Activated CD4-positive, alpha-beta memory T cell treated with anti-CD3 and anti-CD28 coated beads for 36 hours (primary cell): ENCODE measurements at regions not wholly inside any gene's neighbourhood (a gene's known extent, or its start where the extent isn't known, plus 50 kb on each side); places are given as distances from the start of the nearest gene placed in this dataset.
"Not testable (repeated sequence)": the region's sequence is repeated elsewhere in the genome, so short reads cannot be mapped to it uniquely, and the experiment has no call there.

Experiments used
- CTCF ChIA-PET: fragments of 350-600 bp; sonication (Branson Sonifier 250); formaldehyde crosslinking; loops from one replicate; lab custom pipeline; 2021; ENCODE audit warnings: antibody characterized with exemption, inconsistent platforms; lab: Charles Lee
- POLR2A ChIA-PET: fragments of 350-600 bp; sonication (Branson Sonifier 250); formaldehyde crosslinking; loops from one replicate; lab custom pipeline; 2021; ENCODE audit warnings: antibody characterized with exemption; lab: Charles Lee
- DNase-seq: peaks from one replicate; pipeline ENCODE4 v3.0.0-alpha.2; 2020
- H3K27ac Mint-ChIP-seq: one replicate; pipeline ENCODE4 v1.8.0; 2021; ENCODE audit warnings: mixed read lengths
- H3K27me3 Mint-ChIP-seq: one replicate; pipeline ENCODE4 v1.8.0; 2021; ENCODE audit warnings: mixed read lengths
- H3K36me3 Mint-ChIP-seq: one replicate; pipeline ENCODE4 v1.8.0; 2021; ENCODE audit warnings: mixed read lengths
- H3K4me1 Mint-ChIP-seq: one replicate; pipeline ENCODE4 v1.8.0; 2021; ENCODE audit warnings: low read depth, mixed read lengths
- H3K4me3 Mint-ChIP-seq: one replicate; pipeline ENCODE4 v1.8.0; 2021; ENCODE audit warnings: mild to moderate bottlenecking, mixed read lengths
- H3K9me3 Mint-ChIP-seq: one replicate; pipeline ENCODE4 v1.8.0; 2021; ENCODE audit warnings: mixed read lengths
- intact Hi-C: fragments of 100-400 bp; cut with micrococcal nuclease; formaldehyde crosslinking; loops from one replicate; pipeline ENCODE4 v1.15.1; 2023

DNA sequence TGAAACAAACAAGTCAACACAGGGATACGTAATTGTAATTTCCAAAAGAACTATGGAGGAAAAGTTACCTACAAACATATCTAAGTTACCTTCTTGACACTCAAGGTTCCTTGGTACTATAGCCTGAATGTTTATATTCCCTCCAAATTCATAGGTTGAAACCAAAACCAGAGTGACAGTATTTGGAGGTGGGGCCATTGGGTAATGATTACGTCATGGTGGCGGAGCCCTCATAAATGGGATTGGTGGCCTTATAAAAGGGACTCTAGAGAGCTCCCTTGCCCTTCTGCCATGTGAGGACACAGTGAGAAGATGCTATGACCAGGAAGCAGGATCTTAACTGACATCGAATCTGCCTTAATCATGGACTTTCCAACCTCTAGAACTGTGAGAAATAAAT, 87.3 kb downstream of the PMAIP1 start:
- ChIA-PET CTCF (interaction anchor here (1.0 to 3.1 kb wide), 12 partner anchors 9 to 1565 kb away, joined by 3 to 28 read pairs (median 6); no protein-coding TSS in a partner anchor), POLR2A (no interaction called here)
- H3K36me3 Mint-ChIP-seq: no peaks in the 10 kb centered on the region
- H3K4me3 Mint-ChIP-seq: no peak overlapping the region
- no peaks in the 10 kb centered on the region for H3K9me3 Mint-ChIP-seq
- intact Hi-C loops: no loop called here
- H3K4me1 Mint-ChIP-seq: no peaks in the 10 kb centered on the region
- H3K27me3 Mint-ChIP-seq: peaks cover 8% of the 10 kb centered on the region
- H3K27ac Mint-ChIP-seq: no peak overlapping the region
- DNase-seq: no peak

GRCh38 chr18:59986139-59986538, 86.3 kb downstream of the PMAIP1 start:
- no peak for DNase-seq
- ChIA-PET POLR2A (no interaction called here), CTCF (interaction anchor here (0.9 to 3.1 kb wide), 2 partner anchors 9 to 1515 kb away, joined by 3 to 28 read pairs; no protein-coding TSS in a partner anchor)
- Mint-ChIP-seq H3K27me3 (peaks cover 6% of the 10 kb centered on the region), H3K27ac (no peak overlapping the region), H3K9me3 (no peaks in the 10 kb centered on the region), H3K4me3 (no peak overlapping the region), H3K4me1 (no peaks in the 10 kb centered on the region), H3K36me3 (no peaks in the 10 kb centered on the region)
- intact Hi-C loops: no loop called here

- intact Hi-C loops: no loop called here
- Mint-ChIP-seq H3K9me3 (no peaks in the 10 kb centered on the region), H3K4me1 (no peaks in the 10 kb centered on the region), H3K4me3 (no peak overlapping the region), H3K27me3 (peaks cover 6% of the 10 kb centered on the region), H3K27ac (no peak overlapping the region), H3K36me3 (no peaks in the 10 kb centered on the region)
- ChIA-PET CTCF (interaction anchor here (0.5 to 1.3 kb wide), 7 partner anchors 10 to 148 kb away, joined by 3 to 4 read pairs (median 3); no protein-coding TSS in a partner anchor), POLR2A (no interaction called here)
- no peak for DNase-seq
Observed at GRCh38 chr18:59985289-59985688, 85.5 kb downstream of the PMAIP1 start.

GRCh38 chr18:59983506-59983905, 83.7 kb downstream of the PMAIP1 start:
- POLR2A ChIA-PET: no interaction called here
- H3K27me3 Mint-ChIP-seq: peaks cover 1% of the 10 kb centered on the region
- no peak overlapping the region for H3K27ac Mint-ChIP-seq
- intact Hi-C loops: no loop called here
- H3K9me3 Mint-ChIP-seq: no peaks in the 10 kb centered on the region
- no peak for DNase-seq
- no peaks in the 10 kb centered on the region for H3K36me3 Mint-ChIP-seq
- no peaks in the 10 kb centered on the region for H3K4me1 Mint-ChIP-seq
- CTCF ChIA-PET: no interaction called here
- no peak overlapping the region for H3K4me3 Mint-ChIP-seq

- Mint-ChIP-seq H3K4me3 (no peak overlapping the region), H3K27me3 (peaks cover 1% of the 10 kb centered on the region)
- no peak for DNase-seq
Observed at GRCh38 chr18:59980188-59980637, 80.4 kb downstream of the PMAIP1 start.

DNA sequence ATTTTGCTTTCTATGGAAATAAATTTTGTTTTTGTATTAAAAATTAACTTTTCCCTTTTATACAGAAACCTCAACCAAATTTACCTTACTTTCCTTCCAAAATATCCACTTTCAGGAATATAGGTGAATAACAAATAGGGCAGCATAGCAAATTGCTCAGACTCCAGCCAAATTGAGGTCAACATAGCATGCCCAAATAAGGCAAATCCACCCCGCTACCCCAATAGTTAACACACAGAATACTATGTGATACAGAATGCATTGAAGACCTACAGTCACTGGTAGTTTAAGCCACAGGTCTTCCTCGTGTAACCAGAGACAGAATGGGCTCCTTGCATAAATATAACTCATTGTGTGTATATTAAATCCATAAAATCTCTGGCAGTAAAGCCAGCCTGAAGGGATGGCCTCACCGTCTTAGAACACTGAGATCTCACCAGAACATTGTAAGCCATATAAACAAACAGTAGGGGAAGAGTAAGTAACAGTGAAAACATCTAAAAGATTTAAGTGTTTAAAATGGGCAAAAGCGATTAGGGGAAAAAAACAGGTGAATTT, 72.2 kb downstream of the PMAIP1 start:
- ChIA-PET CTCF (interaction anchor here (0.6 kb wide), 1 partner anchor 148 kb away, joined by 3 read pairs; no protein-coding TSS in a partner anchor), POLR2A (no interaction called here)
- H3K27ac Mint-ChIP-seq: no peak overlapping the region

More at GRCh38 chr18:59980188-59980637, 80.4 kb downstream of the PMAIP1 start:
- Mint-ChIP-seq H3K36me3 (no peaks in the 10 kb centered on the region), H3K9me3 (no peaks in the 10 kb centered on the region), H3K27ac (no peak overlapping the region), H3K4me1 (no peaks in the 10 kb centered on the region)
- intact Hi-C loops: no loop called here
- POLR2A ChIA-PET: no interaction called here
- CTCF ChIA-PET: interaction anchor here (0.6 to 3.2 kb wide), 3 partner anchors 8 to 530 kb away, joined by 3 to 15 read pairs (median 4); no protein-coding TSS in a partner anchor

DNA sequence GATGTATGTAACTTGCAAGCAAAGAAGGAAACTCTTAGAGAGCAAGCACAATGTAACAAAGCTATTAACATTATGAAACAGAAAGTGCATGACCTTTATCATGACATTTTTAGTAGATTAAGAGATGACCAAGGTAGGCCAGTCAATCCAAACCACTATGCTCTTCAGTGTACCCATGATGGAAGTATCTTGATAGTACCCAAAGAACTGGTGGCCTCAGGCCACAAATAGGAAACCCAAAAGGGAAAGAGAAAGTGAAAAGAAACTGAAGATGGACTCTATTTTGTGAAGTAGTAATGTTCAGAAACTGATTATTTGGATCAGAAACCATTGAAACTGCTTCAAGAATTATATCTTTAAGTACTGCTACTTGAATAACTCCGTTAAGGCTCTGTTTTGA, 71.3 kb downstream of the PMAIP1 start:
- H3K36me3 Mint-ChIP-seq, CTCF ChIA-PET, H3K9me3 Mint-ChIP-seq, H3K4me3 Mint-ChIP-seq, POLR2A ChIA-PET, DNase-seq, intact Hi-C loops, H3K27ac Mint-ChIP-seq: not testable (repeated sequence)
- Mint-ChIP-seq H3K27me3 (peaks cover 14% of the 10 kb centered on the region), H3K4me1 (peaks cover 10% of the 10 kb centered on the region)

More for the DNA sequence above, 72.2 kb downstream of the PMAIP1 start:
- Mint-ChIP-seq H3K4me1 (peaks cover 10% of the 10 kb centered on the region), H3K27me3 (peaks cover 13% of the 10 kb centered on the region), H3K4me3 (no peak overlapping the region), H3K9me3 (no peaks in the 10 kb centered on the region), H3K36me3 (no peaks in the 10 kb centered on the region)
- intact Hi-C loops: no loop called here
- no peak for DNase-seq

DNA sequence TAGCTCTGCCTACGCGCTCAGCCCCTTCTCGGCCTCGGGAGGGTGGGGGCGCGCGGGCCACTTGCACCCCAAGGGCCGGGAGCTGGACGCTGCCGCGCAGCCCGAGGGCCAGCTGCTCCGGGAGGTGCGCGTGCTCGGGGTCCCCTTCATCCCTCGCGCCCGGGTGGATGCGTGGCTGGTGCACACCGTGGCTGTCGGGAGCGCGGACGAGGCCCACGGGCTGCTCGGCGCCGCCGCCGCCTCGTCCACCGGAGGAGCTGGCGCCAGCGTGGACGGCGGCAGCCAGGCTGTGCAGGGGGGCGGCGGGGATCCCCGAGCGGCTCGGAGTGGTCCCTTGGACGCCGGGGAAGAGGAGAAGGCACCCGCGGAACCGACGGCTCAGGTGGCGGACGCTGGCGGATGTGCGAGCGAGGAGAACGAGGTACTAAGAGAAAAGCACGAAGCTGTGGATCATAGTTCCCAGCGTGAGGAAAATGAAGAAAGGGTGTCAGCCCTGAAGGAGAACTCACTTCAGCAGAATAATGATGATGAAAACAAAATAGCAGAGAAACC, 69.8 kb downstream of the PMAIP1 start:
- H3K4me3 Mint-ChIP-seq, H3K9me3 Mint-ChIP-seq, H3K36me3 Mint-ChIP-seq, DNase-seq, intact Hi-C loops, POLR2A ChIA-PET, H3K27ac Mint-ChIP-seq: not testable (repeated sequence)
- CTCF ChIA-PET: interaction anchor here (1.0 kb wide), 1 partner anchor 18 kb away, joined by 4 read pairs; no protein-coding TSS in a partner anchor
- Mint-ChIP-seq H3K4me1 (peaks cover 10% of the 10 kb centered on the region), H3K27me3 (peaks cover 22% of the 10 kb centered on the region)

DNA sequence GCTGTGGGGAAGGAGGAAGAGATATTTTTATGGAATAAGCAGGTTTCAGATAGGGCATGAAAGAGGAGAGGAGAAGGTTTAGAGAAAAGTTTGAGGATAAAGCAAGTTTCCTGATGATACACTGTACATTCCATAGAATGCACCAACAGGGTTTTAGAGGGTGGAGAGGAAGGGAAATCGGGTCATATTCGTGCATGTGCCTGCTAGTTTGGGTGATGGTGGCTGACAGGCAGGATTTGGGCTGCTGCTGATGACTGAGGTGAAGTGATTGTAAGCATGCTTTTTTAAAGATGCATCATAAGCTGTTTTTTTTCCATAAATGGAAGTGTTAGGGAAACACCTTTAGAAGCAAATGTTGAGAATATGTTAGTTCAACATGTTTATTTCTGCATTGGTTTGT, 68.8 kb downstream of the PMAIP1 start:
- no peak overlapping the region for H3K4me3 Mint-ChIP-seq
- ChIA-PET POLR2A (no interaction called here), CTCF (interaction anchor here (1.0 kb wide), 1 partner anchor 19 kb away, joined by 4 read pairs; no protein-coding TSS in a partner anchor)
- no peak overlapping the region for H3K27ac Mint-ChIP-seq
- no peak for DNase-seq
- H3K9me3 Mint-ChIP-seq: no peaks in the 10 kb centered on the region
- no peaks in the 10 kb centered on the region for H3K36me3 Mint-ChIP-seq
- peaks cover 23% of the 10 kb centered on the region for H3K27me3 Mint-ChIP-seq
- H3K4me1 Mint-ChIP-seq: peaks cover 10% of the 10 kb centered on the region
- intact Hi-C loops: no loop called here

DNA sequence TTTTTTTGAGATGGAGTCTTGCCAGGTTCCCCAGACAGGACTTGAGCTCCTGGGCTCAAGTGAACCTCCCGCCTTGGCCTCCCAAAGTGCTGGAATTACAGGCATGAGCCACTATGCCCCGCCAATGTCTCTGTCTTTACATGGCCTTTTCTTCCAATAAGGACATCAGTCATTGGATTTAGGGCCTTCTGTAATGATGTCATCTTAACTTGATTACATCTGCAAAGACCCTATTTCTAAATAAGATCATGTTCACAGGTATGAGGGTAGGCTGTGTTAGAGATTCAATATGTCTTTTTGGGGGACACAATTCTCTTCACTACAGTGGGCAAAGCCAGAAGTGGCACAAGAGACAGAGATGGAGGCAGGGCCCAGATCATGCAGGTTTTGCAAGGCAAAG, 68.1 kb downstream of the PMAIP1 start:
- DNase-seq: no peak
- ChIA-PET CTCF (no interaction called here), POLR2A (no interaction called here)
- Mint-ChIP-seq H3K4me3 (no peak overlapping the region), H3K4me1 (peaks cover 10% of the 10 kb centered on the region), H3K36me3 (no peaks in the 10 kb centered on the region), H3K27me3 (peaks cover 23% of the 10 kb centered on the region), H3K27ac (no peak overlapping the region), H3K9me3 (no peaks in the 10 kb centered on the region)
- intact Hi-C loops: no loop called here

GRCh38 chr18:59966913-59967312, 67.1 kb downstream of the PMAIP1 start:
- no peak overlapping the region for H3K4me3 Mint-ChIP-seq
- intact Hi-C loops: no loop called here
- peaks cover 23% of the 10 kb centered on the region for H3K27me3 Mint-ChIP-seq
- no peaks in the 10 kb centered on the region for H3K36me3 Mint-ChIP-seq
- no peak for DNase-seq
- H3K27ac Mint-ChIP-seq: no peak overlapping the region
- no peaks in the 10 kb centered on the region for H3K9me3 Mint-ChIP-seq
- ChIA-PET POLR2A (interaction anchor here (1.1 kb wide), 1 partner anchor 68 kb away, joined by 3 read pairs; no protein-coding TSS in a partner anchor), CTCF (interaction anchor here (0.7 kb wide), 1 partner anchor 21 kb away, joined by 3 read pairs; no protein-coding TSS in a partner anchor)
- H3K4me1 Mint-ChIP-seq: peaks cover 9% of the 10 kb centered on the region

- Mint-ChIP-seq H3K4me1 (peaks cover 7% of the 10 kb centered on the region), H3K36me3 (no peaks in the 10 kb centered on the region), H3K27ac (no peak overlapping the region), H3K9me3 (no peaks in the 10 kb centered on the region), H3K27me3 (peaks cover 16% of the 10 kb centered on the region), H3K4me3 (no peak overlapping the region)
- no peak for DNase-seq
- POLR2A ChIA-PET: interaction anchor here (1.4 kb wide), 1 partner anchor 63 kb away, joined by 3 read pairs; no protein-coding TSS in a partner anchor
- CTCF ChIA-PET: interaction anchor here (1.1 to 1.3 kb wide), 2 partner anchors 25 to 126 kb away, joined by 4 to 6 read pairs; no protein-coding TSS in a partner anchor
- intact Hi-C loops: no loop called here
Observed at GRCh38 chr18:59963229-59963628, 63.4 kb downstream of the PMAIP1 start.
